Left cardiac atrium (tissue), 4 donors: ENCODE measurements at regions not wholly inside any gene's neighbourhood (a gene's known extent, or its start where the extent isn't known, plus 50 kb on each side); places are given as distances from the start of the nearest gene placed in this dataset.
"Not testable (repeated sequence)": the region's sequence is repeated elsewhere in the genome, so short reads cannot be mapped to it uniquely, and the experiment has no call there.

Experiments
- ATAC-seq, 2 donors: fragments of 200-7000 bp; cut with Tn5 transposase; one replicate each; pipeline ENCODE4 v1.9.1; 2020; ENCODE audit warnings: mild to moderate bottlenecking in 2 of 2, moderate library complexity in 2 of 2
- DNase-seq: peaks from one replicate; pipeline ENCODE4 v3.0.0-alpha.2; 2020
- intact Hi-C, 2 donors: fragments of 100-400 bp; cut with DNase I; formaldehyde crosslinking; loops; one replicate each; pipeline versions ENCODE4 v1.14.1 to v1.15.1; 2022 to 2023
- donor health status: DM: no; HTN: yes; CAD: no.
- donor health status: DM: no; HTN: yes; CAD: no; lungs with severe emphysema.
- donor health status: DM: yes; HTN: yes; CAD: no.
- donor health status: Dilated cardiomyopathy.

DNA sequence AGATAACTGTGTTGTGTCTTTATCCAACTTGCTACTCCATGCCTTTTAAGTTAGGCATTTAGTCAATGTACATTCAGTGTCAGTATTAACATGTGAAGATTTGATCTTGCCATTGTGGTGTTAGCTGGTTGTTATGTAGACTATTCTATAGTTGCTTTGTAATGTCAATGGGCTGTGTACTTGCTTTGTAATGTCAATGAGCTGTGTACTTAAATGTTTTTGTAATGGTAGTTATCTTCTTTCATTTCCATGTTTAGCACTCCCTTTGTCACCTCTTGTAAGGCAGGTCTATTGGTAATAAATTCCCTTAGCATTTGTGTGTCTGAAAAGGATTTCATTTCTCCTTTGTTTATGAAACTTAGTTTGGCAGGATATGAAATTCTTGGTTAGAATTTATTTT lies 53.4 kb downstream of the MC4R start:
- no peak for ATAC-seq
- no peak for DNase-seq
- intact Hi-C loops: no loop called here

DNA sequence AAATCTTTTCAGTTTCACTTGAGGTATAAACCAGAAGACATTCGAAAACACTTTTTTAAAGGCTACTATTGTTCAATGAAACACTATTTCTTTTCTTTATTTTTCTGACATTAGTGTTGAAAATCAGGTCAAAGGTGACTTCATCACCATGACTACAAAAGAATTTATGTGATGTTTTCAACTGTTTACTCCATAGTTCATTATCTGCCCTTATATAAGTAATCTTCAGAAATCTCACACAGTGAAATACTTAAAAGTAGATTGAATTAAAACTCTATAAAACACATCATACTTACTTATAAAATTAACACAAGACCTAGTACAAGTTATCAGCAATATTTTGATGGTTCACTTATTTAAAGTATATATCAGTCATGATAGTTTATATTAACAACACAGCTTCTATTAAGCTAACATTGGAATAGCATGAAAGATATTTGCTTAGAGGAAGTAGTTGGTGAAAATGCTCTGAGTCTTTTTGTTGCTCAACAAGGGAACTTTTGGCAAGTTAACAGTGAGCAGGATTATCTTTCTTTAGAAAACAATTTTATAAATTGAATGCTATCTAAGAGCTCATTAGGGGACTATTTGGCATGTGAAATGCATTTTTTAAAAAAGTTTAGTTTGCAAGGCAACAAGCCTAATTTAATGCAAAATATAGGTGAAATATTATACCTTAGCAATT lies 60.8 kb downstream of the MC4R start:
- ATAC-seq: no peak
- intact Hi-C loops: no loop called here
- DNase-seq: no peak

DNA sequence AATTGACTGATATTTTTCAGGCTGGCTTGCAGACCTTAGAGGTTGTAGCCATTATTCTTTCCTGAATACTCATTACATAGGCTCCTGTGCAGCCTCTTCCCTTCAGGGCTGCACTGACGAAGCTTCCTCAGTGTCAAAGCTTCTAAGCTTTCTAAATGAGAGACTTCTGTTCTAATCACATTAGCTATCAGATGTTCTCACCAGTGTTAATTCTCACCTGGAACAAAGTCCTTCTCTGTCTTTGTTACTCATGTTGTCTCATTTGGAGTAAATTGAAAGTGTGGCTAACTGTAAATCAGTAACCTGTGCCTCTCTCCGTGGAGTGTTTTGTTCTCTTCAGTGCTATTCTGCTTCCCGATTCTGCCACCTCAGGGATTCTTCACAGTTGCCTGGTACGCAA lies 76.9 kb downstream of the MC4R start:
- ATAC-seq (no peak), DNase-seq (no peak)
- intact Hi-C loops: no loop called here

DNA sequence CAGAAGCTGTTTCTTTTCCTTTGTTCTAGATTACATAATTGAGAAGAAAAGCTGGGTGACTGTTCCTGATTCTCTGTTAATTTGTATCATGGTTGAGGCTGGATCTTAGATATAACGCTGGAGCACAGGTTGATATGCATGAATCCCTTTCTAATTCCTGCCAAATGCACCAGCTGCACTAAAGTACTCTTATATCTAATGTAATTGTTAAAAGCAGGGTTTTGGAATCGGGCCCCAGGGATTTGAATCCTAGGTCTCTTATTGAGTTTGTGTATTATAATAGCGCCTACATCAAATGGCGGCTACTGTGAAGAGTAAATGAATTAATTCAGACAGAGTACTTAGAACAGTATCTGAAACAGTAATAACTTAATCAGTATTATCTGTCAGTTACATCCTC lies 80.4 kb downstream of the MC4R start:
- ATAC-seq (no peak), DNase-seq (no peak)
- intact Hi-C loops: no loop called here

DNA sequence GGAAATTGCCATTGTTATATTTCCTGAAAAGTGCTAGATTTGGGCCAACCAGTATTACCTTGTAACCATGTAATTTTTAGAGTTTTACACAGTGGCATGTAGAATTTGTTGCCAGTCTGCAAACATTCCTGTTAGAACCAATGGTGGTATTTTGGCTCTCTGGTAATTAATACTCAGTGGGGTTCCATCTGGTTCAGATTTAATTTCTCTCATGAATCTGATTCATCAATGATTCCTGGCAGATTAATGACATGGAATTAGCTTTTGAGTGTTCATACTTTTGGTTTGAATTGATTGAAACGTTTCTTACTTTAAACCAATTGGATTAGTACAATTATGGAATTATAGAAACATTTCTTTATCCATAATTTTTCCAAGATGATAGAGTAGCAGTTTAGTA lies 93.2 kb downstream of the MC4R start:
- DNase-seq (no peak), ATAC-seq (no peak)
- intact Hi-C loops: no loop called here

DNA sequence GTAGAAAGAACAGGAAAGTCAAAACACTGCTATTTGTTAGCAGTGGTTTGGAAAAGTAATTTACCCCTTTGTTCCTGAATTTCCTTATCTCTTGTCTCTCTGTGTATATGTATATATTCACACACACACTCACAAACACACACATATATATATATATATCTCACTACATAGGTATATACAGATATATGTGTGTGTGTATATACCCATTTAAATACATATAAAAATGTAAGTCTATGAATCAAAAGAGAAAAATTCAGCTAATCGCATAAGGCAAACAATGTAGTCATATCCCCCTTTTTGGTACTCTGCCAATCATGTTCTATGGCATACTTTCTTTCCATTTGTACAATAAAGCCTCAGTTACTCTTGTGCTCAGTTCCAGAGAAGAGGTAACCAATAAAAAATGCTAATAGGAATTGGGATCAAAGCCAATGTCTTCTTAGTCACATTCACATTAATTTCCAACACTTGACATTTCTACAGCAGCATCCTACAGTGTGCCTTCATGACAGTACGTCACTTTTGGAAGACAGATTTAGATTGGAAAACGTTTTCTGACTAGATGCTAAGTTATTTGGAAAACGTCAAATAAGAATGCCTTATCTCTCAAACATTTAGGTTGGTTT lies 94.6 kb downstream of the MC4R start:
- intact Hi-C loops: no loop called here

DNA sequence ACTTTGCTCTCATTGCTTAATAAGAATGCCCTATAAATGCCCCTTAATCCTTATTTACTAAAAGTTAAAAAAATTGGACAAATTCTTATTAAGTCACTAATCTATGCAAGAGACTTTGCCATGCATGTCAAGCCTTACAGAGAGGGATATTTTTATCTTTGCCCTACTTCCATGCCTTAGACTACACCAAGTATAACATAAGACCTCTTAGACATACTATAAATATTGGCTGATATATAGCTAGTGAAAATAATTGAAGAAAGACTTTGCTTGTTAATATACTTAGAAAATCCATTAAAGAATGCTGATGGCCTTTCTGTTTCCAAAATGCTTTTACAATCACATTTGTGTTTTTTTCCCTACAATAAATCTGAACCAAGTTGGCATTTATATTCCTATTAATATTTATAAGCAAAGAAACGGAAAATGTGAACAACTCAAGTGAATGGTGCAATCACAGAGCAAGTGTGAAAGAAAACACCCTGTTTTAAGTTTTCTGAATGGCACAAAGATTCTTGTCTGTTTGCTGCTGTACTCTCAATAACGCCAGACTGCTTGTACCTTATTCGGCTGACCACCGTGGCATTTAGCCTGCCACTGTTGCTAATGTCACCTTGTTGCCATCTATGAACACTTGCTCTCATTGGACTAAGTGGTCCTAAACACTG lies 105.0 kb downstream of the MC4R start:
- intact Hi-C loops: no loop called here
- ATAC-seq: no peak
- no peak for DNase-seq

More for the DNA sequence above, 94.6 kb downstream of the MC4R start:
- DNase-seq (no peak), ATAC-seq (no peak)

DNA sequence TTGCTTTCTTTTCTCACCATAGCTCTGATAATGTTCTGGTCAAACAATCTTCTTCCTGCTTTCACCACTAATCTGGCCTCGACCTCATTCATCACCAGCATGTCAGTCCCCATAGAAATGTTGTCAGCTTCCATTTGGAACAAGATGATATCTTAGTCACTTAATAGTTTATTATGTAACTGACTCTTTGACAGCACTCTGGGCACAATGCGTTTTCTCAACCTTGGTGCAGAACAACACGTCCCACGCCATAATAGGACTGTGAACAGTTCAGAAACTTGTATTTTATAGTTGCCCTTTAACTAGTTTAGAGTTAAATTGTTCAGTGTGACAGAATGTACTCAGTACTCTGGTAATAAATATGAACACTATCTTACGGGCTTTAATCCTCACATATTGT lies 106.0 kb downstream of the MC4R start:
- DNase-seq (no peak), ATAC-seq (no peak)
- intact Hi-C loops: no loop called here

DNA sequence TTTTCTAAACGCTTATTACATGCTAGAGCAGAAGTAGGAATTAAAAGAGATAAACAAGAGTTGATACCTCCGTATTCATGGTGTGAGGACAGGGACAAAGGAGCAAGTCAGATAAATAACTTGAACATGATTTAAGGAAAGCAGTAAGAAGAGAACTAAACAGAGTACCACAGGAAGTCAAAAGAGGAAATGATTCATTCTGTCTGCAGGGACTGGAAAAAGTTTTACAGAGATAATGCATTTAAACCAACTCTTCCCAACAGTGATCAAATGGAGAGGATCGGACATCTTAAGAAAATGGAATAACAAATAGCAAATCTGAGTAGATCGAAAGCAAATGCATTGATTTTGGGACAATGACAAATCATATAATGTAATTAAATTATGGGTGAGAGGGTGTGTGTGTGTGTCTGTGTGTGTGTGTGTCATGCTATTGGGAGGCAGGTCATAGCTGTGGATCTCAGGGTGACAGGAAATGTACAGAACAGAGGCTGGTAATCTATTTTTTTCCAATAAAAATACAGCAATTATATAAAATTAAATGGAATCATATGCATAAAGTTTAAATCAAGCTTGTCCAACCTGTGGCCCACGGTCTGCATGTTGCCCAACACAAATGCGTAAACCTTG lies 113.4 kb downstream of the MC4R start:
- no peak for DNase-seq
- intact Hi-C loops: no loop called here
- ATAC-seq: no peak

DNA sequence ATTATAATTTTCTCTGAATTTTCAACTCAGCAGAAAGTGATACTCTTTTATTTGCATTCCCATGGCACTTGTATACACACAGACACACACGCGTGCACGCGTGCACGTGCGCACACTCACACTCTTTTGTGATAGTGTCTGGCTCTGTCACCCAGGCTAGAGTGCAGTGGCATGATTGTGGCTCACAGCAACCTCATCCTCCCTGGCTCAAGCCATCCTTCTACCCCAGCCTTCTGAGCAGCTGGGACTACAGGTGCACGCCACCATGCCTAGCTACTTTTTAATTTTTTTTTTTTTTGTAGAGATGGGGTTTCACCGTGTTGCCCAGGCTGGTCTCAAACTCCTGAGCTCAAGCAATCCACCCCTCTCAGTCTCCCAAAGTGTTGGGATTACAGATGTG lies 123.2 kb downstream of the MC4R start:
- no peak for DNase-seq
- intact Hi-C loops: no loop called here
- ATAC-seq: no peak

DNA sequence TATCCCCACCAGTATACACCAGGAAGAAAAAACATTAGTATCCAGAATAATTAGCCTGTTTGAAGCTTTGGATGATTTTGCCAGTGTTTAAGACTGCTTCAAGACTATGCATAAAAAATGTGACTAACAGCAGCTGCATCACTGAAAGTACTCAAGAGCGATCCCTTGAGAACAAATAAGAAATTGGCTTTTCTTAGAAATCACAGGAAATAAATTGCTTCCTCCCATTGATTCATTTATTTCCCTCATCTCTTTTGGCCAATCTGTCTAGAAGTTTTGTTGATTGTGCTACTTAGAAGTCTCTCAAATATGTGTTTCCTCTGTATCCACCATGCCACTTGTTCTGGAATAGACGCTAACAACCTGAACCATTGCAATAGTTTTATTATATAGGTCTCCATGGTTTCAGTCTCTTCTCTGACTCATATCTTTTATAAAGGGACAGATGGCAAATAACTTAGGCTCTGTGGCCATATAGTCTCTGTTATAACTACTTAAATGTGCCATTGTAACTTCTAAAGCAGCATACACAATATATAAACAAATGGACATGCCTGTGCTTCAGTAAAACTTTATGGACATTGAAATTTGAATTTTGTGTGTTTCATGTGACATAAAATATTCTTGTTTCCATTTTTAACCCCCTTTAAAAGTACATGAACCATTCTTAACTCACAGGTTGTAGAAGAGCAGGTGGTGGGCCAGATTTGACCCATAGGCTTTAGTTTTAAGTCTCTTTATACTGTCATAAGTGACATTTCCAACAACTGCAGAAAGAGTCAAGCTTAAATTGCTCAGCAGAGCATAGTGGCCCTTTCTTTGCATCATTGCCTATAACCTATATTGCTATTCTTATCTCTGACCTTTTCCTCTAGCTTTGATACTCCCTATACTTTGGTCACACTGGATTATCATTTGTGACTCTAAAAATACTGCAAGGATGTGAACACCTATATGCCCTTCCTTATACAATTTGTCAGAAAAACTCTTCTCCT lies 123.9 kb downstream of the MC4R start:
- ATAC-seq (no peak), DNase-seq (no peak)
- intact Hi-C loops: no loop called here

DNA sequence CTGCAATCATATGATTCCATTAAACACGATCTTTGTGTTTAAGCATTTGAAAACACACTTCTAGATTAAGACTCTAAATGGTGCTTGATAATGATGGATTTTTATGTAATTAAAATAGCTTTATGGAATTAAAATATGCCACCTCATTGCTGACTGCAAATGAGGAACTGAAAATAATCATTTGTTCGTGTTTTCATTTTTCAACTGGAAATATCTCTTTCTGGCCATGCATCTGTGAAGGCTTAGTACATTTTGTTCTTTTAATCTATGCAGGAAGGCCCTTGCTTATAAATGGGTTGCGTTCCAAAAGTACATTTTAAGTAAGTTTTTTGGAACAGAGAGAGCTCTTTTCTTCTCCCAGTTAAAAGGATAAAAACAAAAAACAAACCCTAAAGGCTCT lies 125.5 kb downstream of the MC4R start:
- no peak for ATAC-seq
- intact Hi-C loops: no loop called here
- DNase-seq: no peak

DNA sequence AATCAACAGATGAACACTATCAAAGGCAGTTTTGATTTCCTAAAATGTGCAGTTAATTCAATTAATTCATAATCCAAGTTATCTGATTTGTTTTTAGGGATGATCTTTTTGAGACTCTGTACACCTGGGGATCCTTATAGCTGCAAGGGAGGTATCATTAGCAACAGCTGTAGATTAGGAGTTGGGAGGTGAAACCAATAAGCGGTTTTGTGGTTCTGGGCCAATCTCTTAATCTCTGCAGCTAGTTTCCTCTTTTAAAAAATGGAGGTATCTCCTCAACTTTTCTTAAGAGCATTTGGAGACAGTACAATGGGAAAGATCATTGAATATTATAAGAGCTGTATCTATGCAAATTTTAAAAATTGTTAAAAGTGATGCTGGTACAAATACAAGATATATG lies 126.0 kb downstream of the MC4R start:
- ATAC-seq (no peak), DNase-seq (no peak)
- intact Hi-C loops: no loop called here

DNA sequence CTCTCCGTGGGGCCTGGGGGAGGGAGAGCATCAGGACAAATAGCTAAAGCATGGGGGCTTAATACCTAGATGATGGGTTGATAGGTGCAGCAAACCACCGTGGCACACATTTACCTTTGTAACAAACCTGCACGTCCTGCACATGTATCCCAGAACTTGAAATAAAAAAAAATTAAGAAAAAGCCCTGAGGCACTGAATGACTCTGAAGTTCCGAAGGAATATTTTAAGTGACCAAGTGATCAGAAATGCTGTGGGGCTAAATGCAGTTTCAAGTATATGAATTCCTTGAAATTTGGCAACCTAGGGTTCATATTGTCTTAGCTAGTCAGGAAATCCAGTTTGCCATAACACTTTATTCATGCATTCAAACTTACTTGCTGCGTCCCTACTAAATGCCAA lies 127.5 kb downstream of the MC4R start:
- no peak for DNase-seq

DNA sequence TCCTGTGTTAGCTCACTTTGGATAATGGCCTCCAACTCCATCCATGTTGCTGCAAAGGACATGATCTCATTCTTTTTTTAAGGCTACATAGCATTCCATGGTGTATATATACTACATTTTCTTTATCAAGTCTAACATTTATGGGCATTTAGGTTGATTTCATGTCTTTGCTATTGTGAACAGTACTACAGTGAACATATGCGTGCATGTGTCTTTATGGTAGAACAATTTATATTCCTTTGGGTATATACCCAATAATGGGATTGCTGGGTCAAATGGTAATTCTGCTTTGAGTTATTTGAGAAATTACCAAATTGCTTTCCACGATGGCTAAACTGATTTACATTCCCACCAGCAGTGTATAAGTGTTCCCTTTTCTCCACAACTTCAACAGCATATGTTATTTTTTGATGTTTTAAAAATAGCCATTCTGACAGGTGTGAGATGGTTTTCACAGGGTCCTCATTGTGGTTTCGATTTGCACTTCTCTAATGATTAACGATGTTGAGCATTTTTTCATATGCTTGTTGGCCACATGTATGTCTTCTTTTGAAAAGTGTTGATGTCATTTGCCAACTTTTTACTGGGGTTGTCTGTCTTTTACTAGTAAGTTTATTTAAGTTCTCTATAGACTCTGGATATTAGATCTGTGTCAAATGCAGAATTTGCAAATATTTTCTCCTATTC lies 133.4 kb downstream of the MC4R start:
- DNase-seq, intact Hi-C loops, ATAC-seq: not testable (repeated sequence)

More for the DNA sequence above, 127.5 kb downstream of the MC4R start:
- intact Hi-C loops: no loop called here
- ATAC-seq: no peak

DNA sequence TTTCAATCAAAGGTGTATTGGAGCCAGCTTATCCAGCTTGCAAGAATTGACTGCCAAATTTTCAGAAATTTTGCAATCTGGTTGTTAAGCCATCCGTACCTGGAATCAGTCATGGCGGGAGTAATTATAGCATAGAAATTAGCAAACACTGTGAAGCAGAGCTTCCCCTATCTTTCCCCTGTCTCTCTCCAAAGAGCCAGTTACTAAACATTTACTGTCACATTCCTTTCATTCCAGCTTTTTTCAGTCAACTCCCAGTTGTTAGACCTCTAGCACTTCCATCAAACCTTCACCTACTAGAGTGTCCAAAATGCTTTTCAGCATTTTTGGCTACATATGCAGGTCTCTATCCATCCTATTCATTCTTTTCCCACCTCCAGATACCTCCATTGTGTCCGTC lies 137.4 kb downstream of the MC4R start:
- intact Hi-C loops: no loop called here
- DNase-seq (no peak), ATAC-seq (peak in 1 of 2 donors; percentile 63)

DNA sequence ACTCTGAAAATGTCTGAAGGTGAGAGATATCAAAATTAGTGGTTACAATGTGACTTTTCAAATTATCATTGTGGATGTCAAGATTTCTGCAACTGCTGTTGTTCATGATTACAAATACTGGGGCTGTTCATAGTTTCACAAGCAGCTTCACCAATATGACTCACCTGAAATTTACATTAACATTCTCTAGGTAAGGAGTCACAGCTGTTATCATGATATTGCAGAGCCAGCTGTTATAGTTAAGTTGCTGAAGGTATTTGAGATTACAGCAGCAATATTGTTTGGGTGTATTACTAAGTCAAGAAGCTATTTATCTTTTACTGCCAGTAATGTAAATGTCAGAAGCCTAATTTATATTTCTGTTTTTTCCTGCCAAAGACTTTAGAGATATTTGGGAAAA lies 140.0 kb downstream of the MC4R start:
- ATAC-seq (peak in 1 of 2 donors; percentile 56), DNase-seq (no peak)
- intact Hi-C loops: no loop called here
